OCI-LY1 (cell line): ENCODE measurements at regions not wholly inside any gene's neighbourhood (a gene's known extent, or its start where the extent isn't known, plus 50 kb on each side); places are given as distances from the start of the nearest gene placed in this dataset.

ENCODE experiments used
- H2AFZ ChIP-seq: fragments of 200-600 bp; sonication (generic), shearing (Covaris generic); 2 replicates; pipeline ENCODE4 v1.6.0; 2014; ENCODE audit warnings: antibody characterized with exemption, mild to moderate bottlenecking, low read length
- H3F3A ChIP-seq: fragments of 200-600 bp; sonication (generic), shearing (Covaris generic); 2 replicates; pipeline ENCODE4 v1.6.0; 2014; ENCODE audit warnings: mild to moderate bottlenecking, antibody characterized with exemption, low read length, moderate library complexity; ENCODE audit not compliant: insufficient read depth
- H3K27ac ChIP-seq: fragments of 200-600 bp; sonication (generic); 2 replicates; pipeline ENCODE4 v1.5.1; 2014; ENCODE audit warnings: low read length, mixed run types, mild to moderate bottlenecking, low read depth; ENCODE audit not compliant: poor library complexity, severe bottlenecking
- H3K27me3 ChIP-seq: fragments of 200-600 bp; sonication (generic); 2 replicates; pipeline ENCODE4 v1.6.0; 2014; ENCODE audit warnings: antibody characterized with exemption, mild to moderate bottlenecking, low read length, moderate library complexity; ENCODE audit not compliant: insufficient read depth
- H3K36me3 ChIP-seq: fragments of 200-600 bp; sonication (generic); 2 replicates; pipeline ENCODE4 v1.6.1; 2014; ENCODE audit warnings: mild to moderate bottlenecking, antibody characterized with exemption, low read length, moderate library complexity, mixed read lengths; ENCODE audit not compliant: insufficient read depth
- H3K4me1 ChIP-seq: fragments of 200-600 bp; sonication (generic); 2 replicates; pipeline ENCODE4 v1.5.1; 2014; ENCODE audit warnings: mild to moderate bottlenecking, low read length, moderate library complexity; ENCODE audit not compliant: insufficient read depth, severe bottlenecking
- H3K4me2 ChIP-seq: fragments of 200-600 bp; sonication (generic), shearing (Covaris generic); 2 replicates; pipeline ENCODE4 v1.6.1; 2014; ENCODE audit warnings: low read length
- H3K4me3 ChIP-seq: fragments of 200-600 bp; sonication (generic); 2 replicates; pipeline ENCODE4 v1.5.1; 2014; ENCODE audit warnings: low read length, low read depth, mild to moderate bottlenecking, mixed read lengths; ENCODE audit not compliant: poor library complexity, severe bottlenecking
- H3K79me2 ChIP-seq: fragments of 200-600 bp; shearing (Covaris generic); 2 replicates; pipeline ENCODE4 v1.6.1; 2016; ENCODE audit warnings: mixed run types, low read length, mixed read lengths; ENCODE audit not compliant: insufficient read depth
- H3K9ac ChIP-seq: fragments of 200-600 bp; sonication (generic), shearing (Covaris generic); 2 replicates; pipeline ENCODE4 v1.6.1; 2014; ENCODE audit warnings: mild to moderate bottlenecking, low read length, mixed read lengths
- H3K9me2 ChIP-seq: fragments of 200-600 bp; sonication (generic), shearing (Covaris generic); 2 replicates; pipeline ENCODE4 v1.6.1; 2014; ENCODE audit warnings: low read depth, mild to moderate bottlenecking, low read length, mixed read lengths
- H3K9me3 ChIP-seq: fragments of 200-600 bp; shearing (Covaris generic); 2 replicates; pipeline ENCODE4 v1.6.1; 2014; ENCODE audit warnings: low read length, mixed read lengths
- H4K20me1 ChIP-seq: fragments of 200-600 bp; sonication (generic), shearing (Covaris generic); 2 replicates; pipeline ENCODE4 v1.6.0; 2016; ENCODE audit warnings: mild to moderate bottlenecking, low read length; ENCODE audit not compliant: insufficient read depth
- CTCF ChIP-seq: fragments of 200-600 bp; sonication (generic), shearing (Covaris generic); IDR thresholded peaks from 2 replicates; pipeline ENCODE4 v1.5.1; 2017; ENCODE audit warnings: mild to moderate bottlenecking, antibody characterized with exemption, low read length, moderate library complexity, mixed read lengths
- EZH2 ChIP-seq: fragments of 200-600 bp; sonication (generic), shearing (Covaris generic); IDR thresholded peaks from 2 replicates; pipeline ENCODE4 v1.8.0; 2017; ENCODE audit warnings: borderline replicate concordance, mixed run types, mild to moderate bottlenecking, antibody characterized with exemption, low read length, moderate library complexity, mixed read lengths

- no peaks in the 10 kb centered on the region for H3K27me3 ChIP-seq
- H3K9me3 ChIP-seq: no peaks in the 10 kb centered on the region
- no peak overlapping the region for H3K27ac ChIP-seq
- no peaks in the 10 kb centered on the region for H3K79me2 ChIP-seq
- peaks cover 22% of the 10 kb centered on the region for H3K4me1 ChIP-seq
- H3K4me3 ChIP-seq: no peak overlapping the region
- H3K9me2 ChIP-seq: no peaks in the 10 kb centered on the region
- no peaks in the 10 kb centered on the region for H3F3A ChIP-seq
- H3K36me3 ChIP-seq: no peaks in the 10 kb centered on the region
- H4K20me1 ChIP-seq: no peaks in the 10 kb centered on the region
- no peak overlapping the region for H3K4me2 ChIP-seq
- no peak overlapping the region for H2AFZ ChIP-seq
- no peak overlapping the region for H3K9ac ChIP-seq
- TF ChIP-seq EZH2 (no peak), CTCF (no peak)
Observed at GRCh38 chr15:70303981-70304380, 206.3 kb upstream of the TLE3 start.

GRCh38 chr15:70302360-70302759 is 204.6 kb upstream of the TLE3 start:
- Histone ChIP-seq H3K36me3 (no peaks in the 10 kb centered on the region), H3K9me3 (no peaks in the 10 kb centered on the region), H3K27me3 (no peaks in the 10 kb centered on the region), H3K27ac (no peak overlapping the region), H3K4me3 (no peak overlapping the region), H3K4me1 (peaks cover 11% of the 10 kb centered on the region), H3K79me2 (no peaks in the 10 kb centered on the region), H2AFZ (no peak overlapping the region), H3K9ac (no peak overlapping the region), H4K20me1 (no peaks in the 10 kb centered on the region), H3F3A (no peaks in the 10 kb centered on the region), H3K9me2 (no peaks in the 10 kb centered on the region), H3K4me2 (no peak overlapping the region)
- no peak for TF ChIP-seq CTCF
- no peak for TF ChIP-seq EZH2

- Histone ChIP-seq H2AFZ (no peak overlapping the region), H3K27ac (no peak overlapping the region), H3K79me2 (no peaks in the 10 kb centered on the region), H3K4me2 (no peak overlapping the region), H3K9ac (no peak overlapping the region), H3K36me3 (no peaks in the 10 kb centered on the region), H4K20me1 (no peaks in the 10 kb centered on the region), H3F3A (no peaks in the 10 kb centered on the region), H3K4me1 (peaks cover 11% of the 10 kb centered on the region), H3K9me3 (no peaks in the 10 kb centered on the region), H3K4me3 (no peak overlapping the region), H3K9me2 (no peaks in the 10 kb centered on the region), H3K27me3 (no peaks in the 10 kb centered on the region)
- TF ChIP-seq EZH2 (no peak), CTCF (no peak)
Observed at GRCh38 chr15:70301396-70301795, 203.7 kb upstream of the TLE3 start.
